Tongue (tissue), 1 donor: ENCODE measurements at regions not wholly inside any gene's neighbourhood (a gene's known extent, or its start where the extent isn't known, plus 50 kb on each side); places are given as distances from the start of the nearest gene placed in this dataset.
"Not testable (repeated sequence)": the region's sequence is repeated elsewhere in the genome, so short reads cannot be mapped to it uniquely, and the experiment has no call there.

Experiments used
- DNase-seq: peaks from one replicate; pipeline ENCODE4 v3.0.0-alpha.2; 2015

GRCh38 chr14:49366416-49366815 lies 219.8 kb downstream of the RPS29 start:
- no peak for DNase-seq

- peak; percentile 17 for DNase-seq
Measured at GRCh38 chr14:49364752-49365117, 221.4 kb downstream of the RPS29 start.

- peak; percentile 7 for DNase-seq
Measured at GRCh38 chr14:49363821-49364751, 222.1 kb downstream of the RPS29 start.

DNA sequence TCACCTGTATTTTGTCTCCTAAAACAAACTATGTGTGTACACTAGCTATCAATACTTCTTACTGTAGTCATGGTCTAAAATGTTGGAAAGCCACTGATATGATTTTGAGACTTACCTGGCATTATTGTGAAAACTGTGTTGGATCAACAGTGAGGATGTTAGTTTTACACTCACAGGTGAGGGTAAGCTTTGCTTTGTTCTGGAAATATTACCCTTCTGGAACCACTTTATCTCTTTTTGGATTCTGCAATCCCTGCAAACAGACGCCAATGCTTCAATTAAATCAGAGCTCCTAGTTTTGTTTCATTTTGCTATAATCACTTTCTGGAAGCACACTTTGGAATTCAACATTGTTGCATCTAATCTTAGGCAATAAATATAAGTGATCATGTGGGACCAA lies 223.3 kb downstream of the RPS29 start:
- no peak for DNase-seq

- DNase-seq = no peak
Measured at GRCh38 chr14:49339130-49339529, 247.1 kb downstream of the RPS29 start.

DNA sequence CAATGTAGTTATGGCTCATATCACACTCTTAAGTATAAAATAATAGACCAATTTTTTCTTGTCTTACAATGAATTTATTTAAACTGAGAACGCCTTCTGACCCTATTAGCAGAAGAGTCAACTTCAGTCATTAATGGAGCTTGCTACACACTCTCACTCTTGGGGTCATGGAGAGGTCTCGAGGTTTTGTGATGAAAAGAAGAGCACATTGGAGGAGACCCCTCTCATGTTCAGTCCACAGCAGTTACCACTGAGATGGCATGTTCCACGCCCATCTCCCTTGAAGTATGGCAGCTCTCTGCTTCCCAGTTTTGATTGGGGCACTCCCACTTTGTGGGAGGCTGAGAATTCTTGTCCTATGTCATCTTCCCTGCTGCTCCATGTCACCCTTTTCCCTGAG lies 266.4 kb downstream of the RPS29 start:
- DNase-seq = no peak

DNA sequence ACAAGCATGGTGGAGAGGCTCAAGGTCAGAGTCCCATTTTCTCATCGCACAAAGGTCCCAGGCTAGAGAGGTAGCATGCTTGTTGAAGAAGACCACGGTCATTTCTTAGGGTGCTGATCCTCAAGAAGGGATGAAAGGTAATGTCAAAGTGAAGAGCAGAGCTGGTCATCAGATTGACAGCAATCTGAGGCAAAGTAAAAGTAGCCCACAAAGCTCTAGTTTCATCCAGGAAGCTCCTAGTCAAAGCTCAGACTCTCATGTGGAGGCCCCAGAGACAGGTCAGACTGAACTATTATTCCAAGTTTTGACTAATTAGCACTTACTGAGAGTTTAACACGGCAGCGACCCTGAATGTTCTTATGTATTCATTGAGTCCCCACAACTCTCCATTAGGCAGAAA lies 270.6 kb downstream of the RPS29 start:
- no peak for DNase-seq

DNA sequence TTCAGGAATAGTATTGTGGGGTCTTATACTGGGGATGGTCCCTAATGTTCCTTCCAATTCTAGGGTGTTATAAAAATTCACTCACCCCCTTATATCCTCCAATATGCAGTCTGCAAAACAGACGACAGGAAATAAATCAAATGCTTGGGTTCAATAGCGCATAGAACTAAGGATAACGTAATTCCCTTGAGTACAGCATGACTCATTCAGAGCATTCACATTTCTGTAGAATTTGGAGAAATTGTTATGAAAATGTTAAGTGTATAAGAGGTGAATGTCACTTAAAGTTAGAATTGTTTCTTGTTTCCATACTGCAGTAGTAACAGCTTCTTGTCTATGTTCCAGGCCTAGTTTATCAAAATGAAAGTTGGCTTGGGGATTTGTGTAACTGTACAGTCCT lies 271.4 kb downstream of the RPS29 start:
- peak; percentile 8 for DNase-seq

DNA sequence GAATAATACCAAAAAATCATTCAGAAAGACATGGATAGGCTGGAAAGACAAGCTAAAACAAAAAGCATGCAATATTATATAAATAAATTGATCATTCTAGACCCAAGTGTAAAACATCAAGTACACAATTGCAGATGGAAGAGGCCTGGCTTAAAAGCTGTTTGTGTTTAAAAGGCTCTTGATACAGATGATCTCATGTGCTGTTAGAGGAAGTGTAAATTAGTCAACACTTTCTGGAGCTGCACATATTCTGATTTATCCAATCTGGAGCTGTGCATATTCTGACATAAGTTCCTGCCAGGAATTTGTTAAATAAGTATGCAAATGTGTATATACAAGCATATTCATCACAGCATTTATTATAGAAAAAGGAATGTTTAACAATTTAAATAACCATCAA lies 273.1 kb downstream of the RPS29 start:
- DNase-seq = no peak

GRCh38 chr14:49310298-49310697 lies 275.9 kb downstream of the RPS29 start:
- DNase-seq = no peak

GRCh38 chr14:49306152-49306751 lies 279.9 kb downstream of the RPS29 start:
- DNase-seq = peak; percentile 59

DNA sequence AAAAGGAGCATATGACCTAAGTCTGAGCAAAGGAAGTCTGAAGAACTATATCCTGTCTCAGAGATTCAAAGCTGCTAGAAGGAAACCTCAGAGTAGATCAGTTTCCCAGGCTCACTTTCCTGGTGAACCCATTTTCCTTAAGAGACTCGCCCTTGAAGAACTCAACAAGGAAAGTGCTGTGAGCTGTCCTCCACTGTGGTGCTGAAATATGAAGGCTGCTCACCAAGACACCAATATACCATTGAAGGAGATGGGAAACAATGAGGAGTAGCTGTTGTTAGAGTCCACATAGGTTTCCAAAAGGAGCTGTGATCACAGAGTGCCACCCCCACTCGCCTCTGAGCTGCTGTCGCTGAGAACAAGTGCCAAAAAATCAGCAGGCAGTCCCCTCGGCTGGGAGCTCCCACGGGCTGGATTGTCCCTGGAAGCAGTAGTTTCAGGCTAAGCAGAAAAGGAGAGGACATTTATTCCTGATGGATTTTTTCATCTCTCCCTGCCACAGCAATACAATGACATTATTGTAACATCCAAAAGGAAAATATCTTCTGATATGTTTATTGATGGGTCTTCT lies 282.1 kb downstream of the RPS29 start:
- peak; percentile 88 for DNase-seq

GRCh38 chr14:49297102-49297501 lies 289.1 kb downstream of the RPS29 start:
- peak; percentile 40 for DNase-seq

GRCh38 chr14:49294621-49295148 lies 291.5 kb downstream of the RPS29 start:
- DNase-seq = no peak

- DNase-seq = no peak
Measured at GRCh38 chr14:49287004-49287403, 299.2 kb downstream of the RPS29 start.

DNA sequence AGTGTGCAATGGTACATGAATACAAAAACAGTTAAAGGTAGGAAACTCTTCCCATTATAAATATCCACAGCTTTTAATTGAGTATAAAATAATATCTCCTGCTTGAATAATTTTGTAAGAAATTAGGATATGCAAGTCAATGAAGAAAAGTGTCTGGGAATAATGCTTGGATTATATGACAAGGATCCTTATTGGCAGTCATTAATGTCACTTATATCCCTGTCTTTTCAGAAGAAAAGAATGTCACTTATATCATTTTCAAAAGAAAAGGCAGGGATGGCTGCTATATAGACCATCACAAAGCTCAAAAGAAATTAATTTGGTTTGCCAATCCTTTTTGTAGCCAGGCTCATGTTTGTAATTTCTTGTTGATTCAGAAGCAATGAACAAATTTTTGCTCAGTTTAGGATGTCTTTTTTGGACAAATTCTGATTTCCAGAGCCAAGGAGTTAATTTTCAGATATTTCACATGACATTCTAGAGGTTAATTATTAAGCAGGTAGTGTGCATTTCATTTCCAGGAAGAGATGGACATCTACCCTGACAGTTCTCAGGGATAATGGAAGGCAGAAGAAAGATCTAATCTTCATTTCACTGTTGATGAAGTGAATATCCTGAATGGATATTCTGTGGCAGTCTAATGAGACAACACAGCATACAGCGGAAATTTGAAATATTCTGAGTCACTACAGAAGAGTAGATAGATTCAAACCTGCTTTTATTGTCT lies 299.8 kb downstream of the RPS29 start:
- DNase-seq = no peak

GRCh38 chr14:49280566-49280965 lies 305.6 kb downstream of the RPS29 start:
- no peak for DNase-seq

DNA sequence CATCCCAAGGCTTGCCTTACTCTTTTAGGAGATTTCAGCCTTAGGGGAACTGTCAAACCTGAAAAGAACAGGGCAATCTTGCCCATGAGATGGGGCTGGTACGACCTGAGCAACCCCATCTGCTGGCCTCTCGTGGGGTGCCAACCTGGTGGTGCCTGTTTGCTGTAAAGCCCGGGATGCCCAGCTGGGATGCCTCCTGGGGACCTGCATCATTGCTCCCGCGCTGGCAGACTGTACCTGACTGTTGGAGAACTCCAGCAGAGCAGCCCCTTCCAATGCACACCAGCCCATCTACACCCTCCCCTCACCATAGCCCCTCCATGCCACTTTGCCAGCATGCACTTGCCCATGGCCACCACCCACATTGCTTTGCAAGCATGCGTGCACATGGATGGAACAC lies 335.7 kb downstream of the RPS29 start:
- no peak for DNase-seq

DNA sequence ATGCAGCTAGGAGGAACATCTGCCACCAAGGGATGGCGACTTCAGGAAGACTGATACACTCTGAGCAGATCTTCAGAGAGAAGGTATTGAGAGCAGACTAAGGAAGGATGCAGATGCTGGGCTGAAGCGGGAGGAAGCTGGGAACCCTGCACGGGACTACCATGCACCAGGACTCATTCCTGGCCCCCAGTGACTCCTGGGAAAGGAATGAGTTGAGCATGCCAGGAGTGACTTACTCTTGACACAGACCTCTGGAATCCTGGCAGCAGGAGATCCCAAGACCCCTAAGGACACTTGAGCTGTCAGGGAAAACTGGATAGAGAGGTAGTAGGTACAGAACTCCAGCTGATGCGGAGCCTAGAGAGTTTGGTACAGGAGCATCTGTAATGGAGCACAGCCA lies 336.1 kb downstream of the RPS29 start:
- no peak for DNase-seq

GRCh38 chr14:49249022-49249421 lies 337.2 kb downstream of the RPS29 start:
- peak; percentile 1 for DNase-seq

- not testable (repeated sequence) for DNase-seq
Measured at GRCh38 chr14:49243777-49244176, 342.4 kb downstream of the RPS29 start.

GRCh38 chr14:49240383-49240782 lies 345.8 kb downstream of the RPS29 start:
- no peak for DNase-seq

- DNase-seq = no peak
Measured at GRCh38 chr14:49228552-49228951, 357.6 kb downstream of the RPS29 start.
